Progenitor cell of endocrine pancreas (in vitro differentiated cells): ENCODE measurements at regions not wholly inside any gene's neighbourhood (a gene's known extent, or its start where the extent isn't known, plus 50 kb on each side); places are given as distances from the start of the nearest gene placed in this dataset.

ENCODE experiments used
- DNase-seq: peaks from one replicate; pipeline ENCODE4 v3.0.0; 2021; ENCODE audit warnings: low spot score; ENCODE audit not compliant: unreplicated experiment
- H3K27ac Mint-ChIP-seq: 2 replicates; pipeline ENCODE4 v1.8.0; 2021; ENCODE audit warnings: mild to moderate bottlenecking, moderate library complexity, mixed read lengths
- H3K27me3 Mint-ChIP-seq: 2 replicates; pipeline ENCODE4 v1.8.0; 2021; ENCODE audit warnings: mixed read lengths
- H3K36me3 Mint-ChIP-seq: 2 replicates; pipeline ENCODE4 v1.8.0; 2022; ENCODE audit warnings: mixed read lengths; ENCODE audit not compliant: insufficient read depth
- H3K4me1 Mint-ChIP-seq: 2 replicates; pipeline ENCODE4 v1.8.0; 2021; ENCODE audit warnings: low read depth, mixed read lengths
- H3K4me3 Mint-ChIP-seq: 2 replicates; pipeline ENCODE4 v1.8.0; 2021; ENCODE audit warnings: low read depth, mild to moderate bottlenecking, moderate library complexity, mixed read lengths
- H3K9me3 Mint-ChIP-seq: 2 replicates; pipeline ENCODE4 v1.8.0; 2021; ENCODE audit warnings: low read depth, mixed read lengths
- TF ChIP-seq, protein P1 (sequence below): fragments of 200-600 bp; sonication (generic); IDR thresholded peaks from one replicate; pipeline ENCODE4 v1.5.0; 2021; ENCODE audit warnings: antibody characterized with exemption, mild to moderate bottlenecking; ENCODE audit not compliant: unreplicated experiment

DNA sequence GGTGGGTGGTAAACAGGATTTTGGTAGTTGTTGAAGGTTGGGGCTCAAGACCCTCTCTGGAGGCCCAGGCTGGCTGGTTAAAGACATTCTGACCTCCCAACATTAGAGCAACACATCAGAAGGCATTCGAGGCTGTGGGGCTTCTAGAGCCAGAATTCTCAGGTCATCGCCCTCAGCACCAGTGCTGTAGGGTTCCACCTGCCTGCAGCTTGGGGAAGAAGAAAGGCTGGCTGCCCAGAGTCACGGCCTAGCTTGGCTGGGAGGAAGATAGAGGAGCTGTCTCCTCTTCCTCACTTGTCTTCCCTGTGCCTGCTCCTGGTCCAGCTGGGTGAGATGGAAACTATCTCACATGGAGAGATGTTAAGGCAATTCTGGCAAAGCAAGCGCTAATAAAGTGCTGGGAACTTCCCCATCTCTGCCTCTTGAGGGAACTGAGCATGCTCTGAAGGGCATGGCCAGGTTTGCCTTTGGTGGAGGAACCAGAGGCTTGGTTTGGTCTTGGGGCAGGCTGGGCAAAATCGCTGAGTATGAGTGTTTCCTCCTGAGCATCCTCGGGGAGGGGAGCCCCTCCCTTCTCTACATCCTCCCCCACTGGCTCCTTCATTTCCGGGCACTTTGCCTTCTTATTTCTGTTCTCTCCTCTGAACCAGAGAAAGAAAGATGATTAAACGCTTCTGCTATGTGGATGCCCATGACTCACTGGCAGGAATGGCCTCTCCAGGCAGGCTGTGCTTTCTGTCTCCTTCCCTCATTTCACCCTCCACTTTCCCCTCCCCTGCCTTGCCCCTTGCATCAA lies 509.0 kb upstream of the PODXL start:
- Mint-ChIP-seq H3K9me3 (no peaks in the 10 kb centered on the region), H3K27me3 (peaks cover 21% of the 10 kb centered on the region), H3K4me3 (no peak overlapping the region), H3K27ac (no peak overlapping the region), H3K36me3 (no peaks in the 10 kb centered on the region), H3K4me1 (no peaks in the 10 kb centered on the region)
- no peak for DNase-seq
- TF ChIP-seq, protein P1, sequence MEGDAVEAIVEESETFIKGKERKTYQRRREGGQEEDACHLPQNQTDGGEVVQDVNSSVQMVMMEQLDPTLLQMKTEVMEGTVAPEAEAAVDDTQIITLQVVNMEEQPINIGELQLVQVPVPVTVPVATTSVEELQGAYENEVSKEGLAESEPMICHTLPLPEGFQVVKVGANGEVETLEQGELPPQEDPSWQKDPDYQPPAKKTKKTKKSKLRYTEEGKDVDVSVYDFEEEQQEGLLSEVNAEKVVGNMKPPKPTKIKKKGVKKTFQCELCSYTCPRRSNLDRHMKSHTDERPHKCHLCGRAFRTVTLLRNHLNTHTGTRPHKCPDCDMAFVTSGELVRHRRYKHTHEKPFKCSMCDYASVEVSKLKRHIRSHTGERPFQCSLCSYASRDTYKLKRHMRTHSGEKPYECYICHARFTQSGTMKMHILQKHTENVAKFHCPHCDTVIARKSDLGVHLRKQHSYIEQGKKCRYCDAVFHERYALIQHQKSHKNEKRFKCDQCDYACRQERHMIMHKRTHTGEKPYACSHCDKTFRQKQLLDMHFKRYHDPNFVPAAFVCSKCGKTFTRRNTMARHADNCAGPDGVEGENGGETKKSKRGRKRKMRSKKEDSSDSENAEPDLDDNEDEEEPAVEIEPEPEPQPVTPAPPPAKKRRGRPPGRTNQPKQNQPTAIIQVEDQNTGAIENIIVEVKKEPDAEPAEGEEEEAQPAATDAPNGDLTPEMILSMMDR, result no peak

DNA sequence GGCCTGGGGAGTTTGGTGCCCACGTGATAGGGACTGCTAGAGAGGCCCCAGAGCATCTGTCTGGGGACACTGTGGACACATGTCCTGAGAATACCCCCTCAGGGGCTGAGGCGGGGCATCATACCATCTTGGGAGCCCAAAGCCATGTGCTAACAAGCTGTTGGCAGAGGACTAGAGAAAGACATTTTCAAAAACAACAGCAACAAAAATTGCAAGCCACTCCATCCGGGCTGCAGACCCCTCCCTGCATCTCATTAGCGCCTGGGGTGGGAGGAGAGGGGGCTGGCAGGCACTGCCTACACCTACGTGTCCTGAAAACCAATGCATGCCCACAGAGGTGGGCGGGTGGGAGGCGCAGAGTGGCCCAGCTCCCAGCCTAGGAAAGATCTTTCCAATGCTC lies 507.4 kb upstream of the PODXL start:
- H3K4me3 Mint-ChIP-seq, result no peak overlapping the region

DNA sequence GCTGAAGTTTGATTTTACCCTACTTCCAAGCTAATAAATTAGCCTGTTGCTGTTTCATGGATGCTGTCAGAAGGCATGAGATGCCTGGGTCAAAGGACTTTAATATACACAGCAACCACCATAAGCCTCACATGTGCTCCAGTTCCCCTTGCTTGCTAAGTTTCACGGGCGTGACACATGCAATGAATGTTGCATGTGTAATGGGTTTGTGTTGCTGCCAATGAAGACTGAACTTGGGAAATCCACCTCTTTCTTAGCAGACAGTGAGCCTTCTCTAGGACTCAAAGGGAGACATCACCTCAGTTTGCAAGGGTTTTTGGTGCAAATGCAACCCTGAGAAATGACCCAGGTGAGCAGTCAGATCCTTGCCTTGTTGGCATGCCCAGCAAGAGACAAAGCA lies 505.5 kb upstream of the PODXL start:
- no peaks in the 10 kb centered on the region for H3K36me3 Mint-ChIP-seq
- H3K27me3 Mint-ChIP-seq, result peaks cover 12% of the 10 kb centered on the region
- DNase-seq, result no peak
- no peak overlapping the region for H3K4me3 Mint-ChIP-seq
- no peaks in the 10 kb centered on the region for H3K4me1 Mint-ChIP-seq
- TF ChIP-seq, protein P1, result no peak
- H3K27ac Mint-ChIP-seq, result no peak overlapping the region
- H3K9me3 Mint-ChIP-seq, result peaks cover 4% of the 10 kb centered on the region

More for the DNA sequence above, 507.4 kb upstream of the PODXL start:
- Mint-ChIP-seq H3K27me3 (peaks cover 16% of the 10 kb centered on the region), H3K36me3 (no peaks in the 10 kb centered on the region), H3K27ac (no peak overlapping the region), H3K4me1 (no peaks in the 10 kb centered on the region), H3K9me3 (no peaks in the 10 kb centered on the region)
- TF ChIP-seq, protein P1, result no peak
- no peak for DNase-seq

DNA sequence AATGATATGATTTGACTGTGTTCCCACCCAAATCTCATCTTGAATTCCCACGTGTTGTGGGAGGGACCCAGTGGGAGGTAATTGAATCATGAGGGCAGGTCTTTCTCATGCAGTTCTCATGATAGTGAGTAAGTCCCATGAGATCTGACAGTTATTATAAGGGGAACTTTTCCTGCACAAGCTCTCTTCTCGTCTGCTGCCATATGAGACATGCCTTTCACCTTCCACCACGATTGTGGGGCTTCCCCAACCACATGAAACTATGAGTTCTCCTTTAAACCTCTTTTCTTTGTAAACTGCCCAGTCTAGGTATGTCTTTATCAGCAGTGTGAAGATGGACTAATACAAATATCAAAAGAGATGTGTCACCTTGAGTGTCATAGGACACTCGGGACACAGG lies 502.7 kb upstream of the PODXL start:
- H3K36me3 Mint-ChIP-seq, result no peaks in the 10 kb centered on the region
- TF ChIP-seq, protein P1, result no peak
- no peak overlapping the region for H3K27ac Mint-ChIP-seq
- peaks cover 4% of the 10 kb centered on the region for H3K9me3 Mint-ChIP-seq
- H3K4me3 Mint-ChIP-seq, result no peak overlapping the region
- peaks cover 3% of the 10 kb centered on the region for H3K27me3 Mint-ChIP-seq
- no peaks in the 10 kb centered on the region for H3K4me1 Mint-ChIP-seq
- no peak for DNase-seq

DNA sequence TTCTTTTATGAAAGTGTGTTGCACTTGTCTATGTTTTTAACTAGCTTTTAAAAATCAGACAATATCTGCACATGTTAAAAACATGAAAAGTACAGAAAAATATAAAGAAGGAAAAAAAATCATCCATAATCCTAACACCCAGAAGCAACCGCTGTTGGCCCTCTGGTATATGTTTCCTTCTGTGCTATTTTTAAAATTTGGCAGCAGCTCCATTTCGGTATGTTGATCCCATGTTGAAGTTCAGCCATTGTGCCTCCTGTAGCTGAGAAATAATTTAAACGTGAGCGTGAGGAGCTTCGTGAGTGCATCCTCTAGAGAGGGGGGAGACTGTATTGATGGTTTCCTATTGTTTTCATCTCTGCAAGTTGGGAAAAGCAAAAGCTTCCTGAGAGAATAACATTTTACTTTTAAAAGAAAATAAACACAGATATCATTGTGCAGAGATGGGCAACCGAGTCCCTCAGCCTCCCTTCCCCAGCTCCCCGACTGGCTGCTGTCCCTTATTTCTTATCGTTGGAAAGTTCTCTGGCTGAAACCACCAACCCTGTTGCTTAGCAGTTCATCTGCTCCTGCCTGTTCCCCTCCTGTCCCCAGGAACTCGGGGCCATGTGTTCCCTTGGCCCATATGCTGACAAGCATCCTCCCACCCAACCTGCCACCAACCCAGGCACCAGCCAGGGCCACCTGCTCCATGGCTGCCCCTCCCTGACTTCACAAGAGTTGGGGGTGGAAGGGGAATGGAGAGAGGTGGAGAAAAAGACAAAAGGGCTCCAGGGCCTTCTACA lies 499.1 kb upstream of the PODXL start:
- no peak for DNase-seq
- TF ChIP-seq, protein P1, result no peak
- Mint-ChIP-seq H3K9me3 (peaks cover 4% of the 10 kb centered on the region), H3K27ac (no peak overlapping the region), H3K27me3 (peaks cover 3% of the 10 kb centered on the region), H3K36me3 (no peaks in the 10 kb centered on the region), H3K4me1 (no peaks in the 10 kb centered on the region), H3K4me3 (no peak overlapping the region)
